GM12892 (cell line): ENCODE measurements at regions not wholly inside any gene's neighbourhood (a gene's known extent, or its start where the extent isn't known, plus 50 kb on each side); places are given as distances from the start of the nearest gene placed in this dataset.

Experiments used
- POLR2A ChIP-seq: IDR thresholded peaks from 2 replicates; pipeline ENCODE4 v1.6.1; 2011; ENCODE audit warnings: low read depth, low read length, control low read depth
- POLR2AphosphoS5 ChIP-seq: IDR thresholded peaks from 2 replicates; pipeline ENCODE4 v1.6.1; 2011; ENCODE audit warnings: low read depth, low read length, control low read depth
- TAF1 ChIP-seq: IDR thresholded peaks from 2 replicates; pipeline ENCODE4 v1.6.1; 2011; ENCODE audit warnings: low read depth, mild to moderate bottlenecking, control low read depth, low read length, borderline replicate concordance

GRCh38 chr6:90368601-90369000, 72.0 kb upstream of the BACH2 start:
- no peak for TF ChIP-seq TAF1
- TF ChIP-seq POLR2AphosphoS5: no peak
- no peak for TF ChIP-seq POLR2A
